ENCODE measurements at regions not wholly inside any gene's neighbourhood (a gene's known extent, or its start where the extent isn't known, plus 50 kb on each side); places are given as distances from the start of the nearest gene placed in this dataset.

GRCh38 chr18:76547296-76547695 lies 52.3 kb upstream of the ZNF516 start:
- no peak for TF ChIP-seq SIN3A (conservative IDR thresholded peaks at IDR 0.05 in 1 of 2, IDR thresholded peaks at IDR 0.05 in 1 of 2; ENCODE audit: low read depth in 1 of 2, low read length in 2 of 2)
- no peak for TF ChIP-seq USF2 (IDR thresholded peaks at IDR 0.05; ENCODE audit: low read length)

Data from H1 (cell line).